B cell (primary cell): ENCODE measurements at regions not wholly inside any gene's neighbourhood (a gene's known extent, or its start where the extent isn't known, plus 50 kb on each side); places are given as distances from the start of the nearest gene placed in this dataset.

ENCODE experiments used
- ATAC-seq: fragments of 200-7000 bp; cut with Tn5 transposase; one replicate; pipeline ENCODE4 v1.10.0; 2021; ENCODE audit warnings: low read depth, mild to moderate bottlenecking, moderate number of reproducible peaks, moderate library complexity
- CTCF ChIA-PET: fragments of 350-600 bp; sonication (Branson Sonifier 250); formaldehyde crosslinking; loops from one replicate; lab custom pipeline; 2021; ENCODE audit warnings: antibody characterized with exemption, inconsistent platforms; lab: Charles Lee
- POLR2A ChIA-PET: fragments of 350-600 bp; sonication (Branson Sonifier 250); formaldehyde crosslinking; loops from one replicate; lab custom pipeline; 2021; ENCODE audit warnings: antibody characterized with exemption; lab: Charles Lee
- DNase-seq: peaks from one replicate; pipeline ENCODE4 v3.0.0; 2013
- H2AFZ ChIP-seq: 2 replicates; pipeline ENCODE4 v1.6.1; 2012; ENCODE audit warnings: mild to moderate bottlenecking, low read depth, low read length; ENCODE audit not compliant: insufficient read depth, poor library complexity, severe bottlenecking
- H3K27ac ChIP-seq, 2 donors: 1 replicate in 1 of 2; 2 replicates in 1 of 2; pipeline ENCODE4 v1.5.1; 2012 to 2013; ENCODE audit warnings: low read length in 2 of 2, mild to moderate bottlenecking in 2 of 2, moderate library complexity in 1 of 2
- H3K27me3 ChIP-seq, 4 experiments: fragments of 200-600 bp in 1 of 4; sonication (generic) in 1 of 4; replicated peaks in 1 of 4; 1 replicate in 2 of 4; 2 replicates in 2 of 4; pipeline versions ENCODE4 v1.6.1 to v1.7.0; 2013 to 2016; ENCODE audit warnings: low read length in 3 of 4, mild to moderate bottlenecking in 2 of 4, mixed read lengths in 1 of 4, moderate library complexity in 1 of 4; ENCODE audit not compliant: insufficient read depth in 4 of 4, control insufficient read depth in 3 of 4; ENCODE audit errors: control extremely low read depth in 1 of 4
- H3K36me3 ChIP-seq, 2 experiments: replicated peaks in 1 of 2; 1 replicate in 1 of 2; 2 replicates in 1 of 2; pipeline versions ENCODE4 v1.6.1 to v1.7.1; 2013; ENCODE audit warnings: low read length in 1 of 2; ENCODE audit not compliant: insufficient read depth in 2 of 2, control insufficient read depth in 1 of 2; ENCODE audit errors: control extremely low read depth in 1 of 2, extremely low read depth in 1 of 2
- H3K4me1 ChIP-seq, 2 donors: fragments of 200-600 bp in 1 of 2; sonication (generic) in 1 of 2; 1 replicate in 1 of 2; 2 replicates in 1 of 2; pipeline versions ENCODE4 v1.5.1 to v1.6.1; 2013 to 2017; ENCODE audit warnings: low read length in 2 of 2; ENCODE audit not compliant: control insufficient read depth in 2 of 2, insufficient read depth in 2 of 2
- H3K4me2 ChIP-seq: replicated peaks from 2 replicates; pipeline ENCODE3; 2012; ENCODE audit warnings: mild to moderate bottlenecking, low read depth, low read length; ENCODE audit not compliant: poor library complexity, severe bottlenecking
- H3K4me3 ChIP-seq, 5 experiments: fragments of 200-600 bp in 1 of 5; sonication (generic) in 1 of 5; 1 replicate in 3 of 5; 2 replicates in 2 of 5; pipeline versions ENCODE4 v1.5.1 to v1.7.0; 2011 to 2016; ENCODE audit warnings: low read length in 4 of 5, mild to moderate bottlenecking in 4 of 5, low read depth in 2 of 5, control low read depth in 1 of 5, moderate library complexity in 1 of 5; ENCODE audit not compliant: insufficient read depth in 1 of 5; ENCODE audit errors: control extremely low read depth in 1 of 5, extremely low read depth in 1 of 5
- H3K79me2 ChIP-seq: fragments of 200-600 bp; sonication (generic); one replicate; pipeline ENCODE4 v1.6.0; 2016; ENCODE audit warnings: low read length; ENCODE audit not compliant: control insufficient read depth, insufficient read depth
- H3K9ac ChIP-seq: fragments of 200-600 bp; sonication (generic); 2 replicates; pipeline ENCODE4 v1.6.1; 2017; ENCODE audit warnings: mild to moderate bottlenecking, low read length, moderate library complexity
- H3K9me3 ChIP-seq, 3 donors: one replicate each; pipeline versions ENCODE4 v1.6.1 to v1.7.1; 2013; ENCODE audit warnings: low read length in 2 of 3; ENCODE audit not compliant: control insufficient read depth in 2 of 3, insufficient read depth in 1 of 3; ENCODE audit errors: control extremely low read depth in 1 of 3
- H4K20me1 ChIP-seq: 2 replicates; pipeline ENCODE4 v1.6.0; 2012; ENCODE audit warnings: mild to moderate bottlenecking, low read length; ENCODE audit not compliant: insufficient read depth, control insufficient read depth, poor library complexity, severe bottlenecking
- H3K27ac Mint-ChIP-seq: one replicate; pipeline ENCODE4 v1.8.0; 2021; ENCODE audit warnings: mixed read lengths
- H3K27me3 Mint-ChIP-seq: one replicate; pipeline ENCODE4 v1.8.0; 2021; ENCODE audit warnings: mixed read lengths
- H3K4me1 Mint-ChIP-seq: one replicate; pipeline ENCODE4 v1.8.0; 2021; ENCODE audit warnings: mixed read lengths
- H3K4me3 Mint-ChIP-seq: one replicate; pipeline ENCODE4 v1.8.0; 2021; ENCODE audit warnings: mixed read lengths
- H3K9me3 Mint-ChIP-seq: one replicate; pipeline ENCODE4 v1.8.0; 2022; ENCODE audit warnings: mixed read lengths; ENCODE audit not compliant: insufficient read depth
- EZH2 ChIP-seq: IDR thresholded peaks from 2 replicates; pipeline ENCODE4 v1.6.1; 2012; ENCODE audit warnings: borderline replicate concordance, low read depth, mild to moderate bottlenecking, moderate library complexity, low read length; ENCODE audit not compliant: insufficient read depth, poor library complexity, severe bottlenecking
- WGBS: methylation state at CpG from one replicate; pipeline ENCODE4 v1.1.5; 2013; ENCODE audit warnings: missing lambda C conversion rate; ENCODE audit not compliant: insufficient coverage; 5-methylcytosine and 5-hydroxymethylcytosine counted together
- intact Hi-C: fragments of 100-400 bp; cut with micrococcal nuclease; formaldehyde crosslinking; loops from one replicate; pipeline ENCODE4 v1.10.0; 2022
- TF ChIP-seq, protein P1 (sequence below): fragments of 200-600 bp; IDR thresholded peaks from one replicate; pipeline ENCODE4 v1.8.0; 2022; ENCODE audit warnings: antibody characterized with exemption, mild to moderate bottlenecking

DNA sequence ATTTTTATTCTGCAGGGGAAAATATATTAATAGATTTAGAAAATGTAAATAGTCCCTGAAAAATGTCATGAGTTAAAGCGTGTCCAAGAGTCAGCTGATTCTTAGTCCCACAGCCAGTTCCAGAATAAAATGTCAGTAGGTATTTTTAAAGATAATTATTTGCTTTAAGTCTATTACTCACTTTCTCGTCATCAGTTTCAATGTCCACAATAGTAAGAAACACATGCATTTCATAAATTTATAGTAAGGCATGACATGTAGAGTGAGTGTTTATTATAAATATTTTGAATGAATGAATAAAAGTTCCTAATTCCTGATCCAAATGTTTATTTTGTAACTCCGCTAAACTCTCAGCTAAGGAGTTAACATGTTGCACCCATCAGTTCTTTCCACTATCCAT, 1044.0 kb upstream of the PIK3C3 start:
- H3K36me3 ChIP-seq, result no peaks in the 10 kb centered on the region
- H4K20me1 ChIP-seq, result no peaks in the 10 kb centered on the region
- H3K79me2 ChIP-seq, result no peaks in the 10 kb centered on the region
- H3K9me3 ChIP-seq, result no peaks in the 10 kb centered on the region
- no peaks in the 10 kb centered on the region for H3K27me3 ChIP-seq
- no peak overlapping the region for H3K4me3 ChIP-seq
- TF ChIP-seq EZH2, result no peak
- TF ChIP-seq, protein P1, sequence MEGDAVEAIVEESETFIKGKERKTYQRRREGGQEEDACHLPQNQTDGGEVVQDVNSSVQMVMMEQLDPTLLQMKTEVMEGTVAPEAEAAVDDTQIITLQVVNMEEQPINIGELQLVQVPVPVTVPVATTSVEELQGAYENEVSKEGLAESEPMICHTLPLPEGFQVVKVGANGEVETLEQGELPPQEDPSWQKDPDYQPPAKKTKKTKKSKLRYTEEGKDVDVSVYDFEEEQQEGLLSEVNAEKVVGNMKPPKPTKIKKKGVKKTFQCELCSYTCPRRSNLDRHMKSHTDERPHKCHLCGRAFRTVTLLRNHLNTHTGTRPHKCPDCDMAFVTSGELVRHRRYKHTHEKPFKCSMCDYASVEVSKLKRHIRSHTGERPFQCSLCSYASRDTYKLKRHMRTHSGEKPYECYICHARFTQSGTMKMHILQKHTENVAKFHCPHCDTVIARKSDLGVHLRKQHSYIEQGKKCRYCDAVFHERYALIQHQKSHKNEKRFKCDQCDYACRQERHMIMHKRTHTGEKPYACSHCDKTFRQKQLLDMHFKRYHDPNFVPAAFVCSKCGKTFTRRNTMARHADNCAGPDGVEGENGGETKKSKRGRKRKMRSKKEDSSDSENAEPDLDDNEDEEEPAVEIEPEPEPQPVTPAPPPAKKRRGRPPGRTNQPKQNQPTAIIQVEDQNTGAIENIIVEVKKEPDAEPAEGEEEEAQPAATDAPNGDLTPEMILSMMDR, result no peak
- no peak overlapping the region for H3K27ac ChIP-seq
- ATAC-seq (no peak), DNase-seq (no peak)
- H3K4me1 Mint-ChIP-seq, result no peaks in the 10 kb centered on the region
- no peaks in the 10 kb centered on the region for H3K27me3 Mint-ChIP-seq
- intact Hi-C loops, result no loop called here
- H3K4me1 ChIP-seq, result no peaks in the 10 kb centered on the region
- no peak overlapping the region for H2AFZ ChIP-seq
- no peak overlapping the region for H3K4me3 Mint-ChIP-seq
- no peaks in the 10 kb centered on the region for H3K9me3 Mint-ChIP-seq
- 100% methylated on average over 1 of the region's 3 CpGs for WGBS
- H3K9ac ChIP-seq, result no peak overlapping the region
- ChIA-PET POLR2A (no interaction called here), CTCF (no interaction called here)
- no peak overlapping the region for H3K4me2 ChIP-seq
- H3K27ac Mint-ChIP-seq, result no peak overlapping the region

DNA sequence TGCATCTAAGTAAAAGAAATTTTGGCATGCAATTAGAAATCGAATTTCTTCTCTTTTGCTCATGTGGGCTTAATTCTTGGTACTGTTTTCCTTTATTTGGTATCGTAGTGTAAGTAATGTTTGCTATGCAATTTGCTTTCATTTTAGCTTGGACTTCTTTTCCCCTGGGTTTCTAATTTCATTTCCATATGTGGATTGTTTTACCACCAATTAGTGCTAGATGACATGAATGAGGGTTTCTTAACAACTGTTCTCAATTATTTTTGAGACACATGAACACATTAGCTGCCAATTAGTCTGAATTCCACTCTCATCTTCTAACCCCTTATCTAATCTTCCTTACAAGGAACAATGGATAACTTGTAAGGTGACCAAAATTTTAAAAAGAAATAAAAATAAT, 1047.2 kb upstream of the PIK3C3 start:
- no CpG with 5 or more reads among the region's 2 CpGs for WGBS
- Histone ChIP-seq H4K20me1 (no peaks in the 10 kb centered on the region), H3K4me1 (no peaks in the 10 kb centered on the region), H3K4me2 (no peak overlapping the region), H2AFZ (no peak overlapping the region), H3K9me3 (no peaks in the 10 kb centered on the region), H3K4me3 (no peak overlapping the region), H3K79me2 (no peaks in the 10 kb centered on the region), H3K27me3 (no peaks in the 10 kb centered on the region), H3K9ac (no peak overlapping the region), H3K27ac (no peak overlapping the region), H3K36me3 (no peaks in the 10 kb centered on the region)
- ATAC-seq (no peak), DNase-seq (no peak)
- CTCF ChIA-PET, result no interaction called here
- no peaks in the 10 kb centered on the region for H3K27me3 Mint-ChIP-seq
- no peak overlapping the region for H3K27ac Mint-ChIP-seq
- intact Hi-C loops, result no loop called here
- no peak for TF ChIP-seq EZH2
- TF ChIP-seq, protein P1, result no peak
- H3K4me1 Mint-ChIP-seq, result no peaks in the 10 kb centered on the region
- POLR2A ChIA-PET, result no interaction called here
- no peaks in the 10 kb centered on the region for H3K9me3 Mint-ChIP-seq
- H3K4me3 Mint-ChIP-seq, result no peak overlapping the region
